ENCODE measurements at regions not wholly inside any gene's neighbourhood (a gene's known extent, or its start where the extent isn't known, plus 50 kb on each side); places are given as distances from the start of the nearest gene placed in this dataset.

DNA sequence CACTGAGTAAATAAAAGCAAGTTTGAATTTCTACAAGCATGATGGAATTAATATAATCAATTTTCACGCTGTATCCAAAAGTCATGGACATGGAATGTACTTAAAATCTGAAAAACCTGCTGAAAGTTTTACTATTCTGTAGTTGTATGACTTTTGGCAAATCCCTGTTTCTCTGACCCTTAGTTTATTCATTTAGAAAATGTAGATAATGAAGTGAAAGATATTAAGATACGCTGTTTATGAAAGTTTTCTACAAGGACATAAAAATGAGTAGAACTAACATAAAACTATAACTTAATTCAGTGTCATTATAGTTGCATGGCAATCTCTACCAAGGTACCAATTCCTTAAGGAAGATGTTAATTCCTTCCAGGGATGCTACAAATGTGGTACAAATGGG is 363.2 kb upstream of the MPDZ start:
- TF ChIP-seq EZH2phosphoT487 (IDR thresholded peaks at IDR 0.05; ENCODE audit: insufficient read depth, low read depth) (no peak), EZH2 (IDR thresholded peaks at IDR 0.05; ENCODE audit: insufficient read depth, poor library complexity, severe bottlenecking) (no peak)

All from GM23248 (cell line).